ENCODE measurements at regions not wholly inside any gene's neighbourhood (a gene's known extent, or its start where the extent isn't known, plus 50 kb on each side); places are given as distances from the start of the nearest gene placed in this dataset.
"Not testable (repeated sequence)": the region's sequence is repeated elsewhere in the genome, so short reads cannot be mapped to it uniquely, and the experiment has no call there.

- Mint-ChIP-seq H3K9me3 (ENCODE audit: low read depth) (no peaks in the 10 kb centered on the region), H3K36me3 (ENCODE audit: low read depth) (no peaks in the 10 kb centered on the region), H3K4me1 (ENCODE audit: low read depth) (peaks cover 1% of the 10 kb centered on the region), H3K27me3 (ENCODE audit: low read depth) (no peaks in the 10 kb centered on the region), H3K27ac (ENCODE audit: unreplicated experiment) (no peak overlapping the region), H3K4me3 (ENCODE audit: unreplicated experiment) (no peak overlapping the region)
- DNase-seq (ENCODE audit: low spot score), result no peak
- TF ChIP-seq, protein P1, sequence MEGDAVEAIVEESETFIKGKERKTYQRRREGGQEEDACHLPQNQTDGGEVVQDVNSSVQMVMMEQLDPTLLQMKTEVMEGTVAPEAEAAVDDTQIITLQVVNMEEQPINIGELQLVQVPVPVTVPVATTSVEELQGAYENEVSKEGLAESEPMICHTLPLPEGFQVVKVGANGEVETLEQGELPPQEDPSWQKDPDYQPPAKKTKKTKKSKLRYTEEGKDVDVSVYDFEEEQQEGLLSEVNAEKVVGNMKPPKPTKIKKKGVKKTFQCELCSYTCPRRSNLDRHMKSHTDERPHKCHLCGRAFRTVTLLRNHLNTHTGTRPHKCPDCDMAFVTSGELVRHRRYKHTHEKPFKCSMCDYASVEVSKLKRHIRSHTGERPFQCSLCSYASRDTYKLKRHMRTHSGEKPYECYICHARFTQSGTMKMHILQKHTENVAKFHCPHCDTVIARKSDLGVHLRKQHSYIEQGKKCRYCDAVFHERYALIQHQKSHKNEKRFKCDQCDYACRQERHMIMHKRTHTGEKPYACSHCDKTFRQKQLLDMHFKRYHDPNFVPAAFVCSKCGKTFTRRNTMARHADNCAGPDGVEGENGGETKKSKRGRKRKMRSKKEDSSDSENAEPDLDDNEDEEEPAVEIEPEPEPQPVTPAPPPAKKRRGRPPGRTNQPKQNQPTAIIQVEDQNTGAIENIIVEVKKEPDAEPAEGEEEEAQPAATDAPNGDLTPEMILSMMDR (IDR thresholded peaks at IDR 0.05), result no peak
Observed at GRCh38 chr11:34825315-34825669, 90.9 kb downstream of the APIP start.

GRCh38 chr11:34824425-34824824 lies 91.8 kb downstream of the APIP start:
- H3K4me1 Mint-ChIP-seq (ENCODE audit: low read depth), result no peaks in the 10 kb centered on the region

DNA sequence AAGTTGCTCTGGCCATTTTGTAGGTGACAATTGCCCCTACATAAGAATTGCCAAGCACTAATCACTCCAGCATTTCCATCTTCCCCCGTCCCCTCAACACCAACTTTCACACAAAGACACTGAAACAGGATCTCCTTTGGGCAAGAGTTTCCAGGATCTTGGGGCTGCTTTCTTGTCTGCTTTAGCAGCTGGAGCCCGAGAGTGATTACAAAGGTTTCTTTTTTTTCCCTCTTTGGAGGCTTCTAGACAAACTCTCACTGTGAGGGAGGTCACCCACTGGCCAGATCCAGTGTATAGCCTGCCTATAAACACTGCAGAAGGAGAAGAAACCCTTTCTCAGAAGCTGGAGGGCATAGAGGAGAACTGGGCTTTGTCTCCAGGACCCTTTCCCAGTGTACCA lies 92.5 kb downstream of the APIP start:
- TF ChIP-seq, protein P1 (IDR thresholded peaks at IDR 0.05), result no peak
- no peak overlapping the region for H3K4me3 Mint-ChIP-seq (ENCODE audit: unreplicated experiment)
- peaks cover 3% of the 10 kb centered on the region for H3K9me3 Mint-ChIP-seq (ENCODE audit: low read depth)
- no peaks in the 10 kb centered on the region for H3K27me3 Mint-ChIP-seq (ENCODE audit: low read depth)
- peaks cover 3% of the 10 kb centered on the region for H3K36me3 Mint-ChIP-seq (ENCODE audit: low read depth)
- no peak for DNase-seq (ENCODE audit: low spot score)
- H3K27ac Mint-ChIP-seq (ENCODE audit: unreplicated experiment), result no peak overlapping the region
- no peaks in the 10 kb centered on the region for H3K4me1 Mint-ChIP-seq (ENCODE audit: low read depth)

More at GRCh38 chr11:34824425-34824824, 91.8 kb downstream of the APIP start:
- no peaks in the 10 kb centered on the region for H3K27me3 Mint-ChIP-seq (ENCODE audit: low read depth)
- TF ChIP-seq, protein P1 (IDR thresholded peaks at IDR 0.05), result no peak
- peaks cover 3% of the 10 kb centered on the region for H3K9me3 Mint-ChIP-seq (ENCODE audit: low read depth)
- H3K4me3 Mint-ChIP-seq (ENCODE audit: unreplicated experiment), result no peak overlapping the region
- no peak overlapping the region for H3K27ac Mint-ChIP-seq (ENCODE audit: unreplicated experiment)
- DNase-seq (ENCODE audit: low spot score), result no peak
- peaks cover 3% of the 10 kb centered on the region for H3K36me3 Mint-ChIP-seq (ENCODE audit: low read depth)

DNA sequence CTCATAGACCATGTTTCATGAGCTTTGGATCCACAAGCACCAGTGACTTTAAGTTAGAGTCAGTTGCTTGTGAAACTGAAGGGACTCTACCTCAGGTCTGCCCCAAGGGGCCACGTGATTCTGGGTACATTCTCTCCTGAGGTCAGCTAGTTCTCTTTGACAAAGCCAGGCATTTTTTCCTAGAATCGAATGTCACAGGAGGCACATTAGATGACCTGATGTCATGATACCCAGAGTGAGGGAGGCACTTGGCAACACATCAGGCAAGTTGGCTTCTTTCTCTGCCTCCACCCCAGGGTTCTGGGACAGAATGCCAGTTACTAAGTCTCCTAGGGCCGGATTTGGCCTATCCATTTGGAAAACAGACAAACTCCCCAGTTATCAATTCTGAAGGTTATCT lies 93.0 kb downstream of the APIP start:
- TF ChIP-seq, protein P1 (IDR thresholded peaks at IDR 0.05), result no peak
- DNase-seq (ENCODE audit: low spot score), result no peak
- Mint-ChIP-seq H3K36me3 (ENCODE audit: low read depth) (peaks cover 3% of the 10 kb centered on the region), H3K4me3 (ENCODE audit: unreplicated experiment) (no peak overlapping the region), H3K9me3 (ENCODE audit: low read depth) (peaks cover 3% of the 10 kb centered on the region), H3K27ac (ENCODE audit: unreplicated experiment) (no peak overlapping the region), H3K4me1 (ENCODE audit: low read depth) (no peaks in the 10 kb centered on the region), H3K27me3 (ENCODE audit: low read depth) (no peaks in the 10 kb centered on the region)

- no peaks in the 10 kb centered on the region for H3K27me3 Mint-ChIP-seq (ENCODE audit: low read depth)
- H3K36me3 Mint-ChIP-seq (ENCODE audit: low read depth), result peaks cover 6% of the 10 kb centered on the region
- H3K9me3 Mint-ChIP-seq (ENCODE audit: low read depth), result peaks cover 6% of the 10 kb centered on the region
- TF ChIP-seq, protein P1 (IDR thresholded peaks at IDR 0.05), result no peak
- H3K4me1 Mint-ChIP-seq (ENCODE audit: low read depth), result no peaks in the 10 kb centered on the region
- no peak overlapping the region for H3K27ac Mint-ChIP-seq (ENCODE audit: unreplicated experiment)
- no peak overlapping the region for H3K4me3 Mint-ChIP-seq (ENCODE audit: unreplicated experiment)
- no peak for DNase-seq (ENCODE audit: low spot score)
Observed at GRCh38 chr11:34819740-34820482, 96.3 kb downstream of the APIP start.

DNA sequence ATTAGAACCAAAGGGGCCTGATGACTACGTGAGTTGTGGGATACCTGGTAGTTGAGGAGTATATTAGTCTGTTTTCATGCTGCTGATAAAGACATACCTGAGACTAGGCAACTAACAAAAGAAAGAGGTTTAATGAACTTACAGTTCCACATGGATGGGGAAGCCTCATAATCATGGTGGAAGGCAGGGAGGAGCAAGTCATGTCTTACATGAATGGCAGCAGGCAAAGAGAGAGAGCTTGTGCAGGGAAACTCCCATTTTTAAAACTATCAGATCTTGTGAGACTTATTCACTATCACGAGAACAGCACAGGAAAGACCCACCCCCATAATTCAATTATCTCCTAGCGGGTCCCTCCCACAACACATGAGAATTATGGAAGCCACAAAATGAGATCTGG lies 98.4 kb downstream of the APIP start:
- not testable (repeated sequence) for H3K27ac Mint-ChIP-seq (ENCODE audit: unreplicated experiment); DNase-seq (ENCODE audit: low spot score); H3K4me1 Mint-ChIP-seq (ENCODE audit: low read depth); H3K4me3 Mint-ChIP-seq (ENCODE audit: unreplicated experiment); H3K27me3 Mint-ChIP-seq (ENCODE audit: low read depth)
- Mint-ChIP-seq H3K9me3 (ENCODE audit: low read depth) (peaks cover 14% of the 10 kb centered on the region), H3K36me3 (ENCODE audit: low read depth) (peaks cover 11% of the 10 kb centered on the region)

All from chondrocyte (in vitro differentiated cells).